ENCODE measurements at regions not wholly inside any gene's neighbourhood (a gene's known extent, or its start where the extent isn't known, plus 50 kb on each side); places are given as distances from the start of the nearest gene placed in this dataset.

- TF ChIP-seq EZH2 (IDR thresholded peaks at IDR 0.05; ENCODE audit: borderline replicate concordance, low read depth, low read length, severe bottlenecking) (no peak), CTCF (IDR thresholded peaks at IDR 0.05; ENCODE audit: extremely low read depth in 1 of 2, insufficient read depth in 1 of 2, low read depth in 1 of 2, low read length in 2 of 2) (no peak), POLR2AphosphoS5 (IDR thresholded peaks at IDR 0.05; ENCODE audit: insufficient read depth, low read depth, low read length) (no peak), POLR2A (IDR thresholded peaks at IDR 0.05; ENCODE audit: low read depth, low read length) (no peak), MAX (IDR thresholded peaks at IDR 0.05; ENCODE audit: insufficient read depth, insufficient read length) (no peak), JUN (IDR thresholded peaks at IDR 0.05; ENCODE audit: borderline replicate concordance, insufficient read depth, insufficient read length, low read depth) (no peak), MYC (IDR thresholded peaks at IDR 0.05; ENCODE audit: low read depth, low read length) (no peak), GATA2 (IDR thresholded peaks at IDR 0.05; ENCODE audit: insufficient read depth, insufficient read length, low read depth, low read length) (no peak), FOS (IDR thresholded peaks at IDR 0.05; ENCODE audit: borderline replicate concordance, insufficient read depth, low read length) (no peak)
Observed at GRCh38 chr12:33093534-33093933, 197.0 kb upstream of the PKP2 start.
